ENCODE measurements at regions not wholly inside any gene's neighbourhood (a gene's known extent, or its start where the extent isn't known, plus 50 kb on each side); places are given as distances from the start of the nearest gene placed in this dataset.
A peak's percentile ranks its signal among the peaks of the same experiment; 100 is the strongest.
"Not testable (repeated sequence)": the region's sequence is repeated elsewhere in the genome, so short reads cannot be mapped to it uniquely, and the experiment has no call there.

- ATAC-seq (ENCODE audit: poor library complexity); intact Hi-C loops (cut with DNase I): not testable (repeated sequence)
- peak; percentile 6 for DNase-seq
Observed at GRCh38 chr14:105746800-105747502, 220.6 kb downstream of the TMEM121 start.

DNA sequence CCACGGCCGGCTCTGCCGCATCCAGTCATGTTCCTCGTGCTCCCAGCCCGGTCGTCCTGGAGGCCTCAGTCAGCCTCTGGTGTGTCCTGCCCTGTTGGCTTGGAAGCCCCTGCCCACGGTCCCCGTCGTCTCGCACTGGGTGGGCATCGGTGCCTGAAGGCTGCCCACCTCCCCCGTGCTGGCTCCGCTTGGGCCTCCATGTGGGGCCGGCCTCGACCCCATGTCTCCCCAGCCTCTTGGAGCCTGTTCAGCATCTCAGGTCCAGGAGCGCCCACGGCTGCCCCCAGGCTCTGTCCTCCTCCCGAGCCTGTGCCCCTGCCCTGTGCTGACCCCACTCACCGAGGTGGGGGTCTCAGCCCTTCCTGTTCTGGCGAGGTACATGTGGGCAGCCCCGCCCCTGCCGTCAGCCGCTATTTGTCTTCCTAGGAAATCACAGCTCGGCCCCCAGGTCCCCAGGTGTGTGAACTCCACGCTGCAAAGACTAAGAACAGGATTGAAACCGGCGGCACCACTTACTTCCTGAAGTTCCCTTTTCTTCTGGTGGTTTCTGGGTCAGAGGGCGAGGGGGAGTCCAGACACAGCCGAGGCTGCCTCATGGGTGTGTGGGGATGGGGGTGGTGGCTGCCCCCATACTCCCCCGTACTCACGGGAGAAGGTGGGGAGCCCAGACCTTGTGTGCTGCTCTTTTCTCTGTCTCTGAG lies 221.3 kb downstream of the TMEM121 start:
- DNase-seq, result peak; percentile 44
- intact Hi-C loops (cut with DNase I); ATAC-seq (ENCODE audit: poor library complexity): not testable (repeated sequence)

DNA sequence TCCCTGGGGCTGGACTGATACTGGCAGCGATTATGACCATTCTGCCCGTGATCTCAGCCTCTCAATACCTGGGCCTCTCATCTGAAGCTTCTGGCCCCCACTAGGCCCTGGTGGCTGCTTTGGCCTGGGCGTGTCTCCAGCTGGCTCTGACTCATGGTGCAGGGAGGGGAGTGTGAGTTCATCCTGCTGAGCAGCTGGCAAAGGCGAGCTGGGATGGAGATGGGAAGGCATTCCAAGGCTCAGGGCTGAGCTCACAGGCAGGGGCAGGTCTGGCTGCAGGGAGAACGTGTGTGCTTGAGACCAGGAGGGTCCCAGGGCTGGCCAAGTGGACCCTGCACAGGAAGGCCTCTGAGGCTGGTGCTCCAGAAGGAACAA lies 221.8 kb downstream of the TMEM121 start:
- ATAC-seq (ENCODE audit: poor library complexity) (peak; percentile 74), DNase-seq (peak; percentile 56)
- intact Hi-C loops (cut with DNase I), result no loop called here

DNA sequence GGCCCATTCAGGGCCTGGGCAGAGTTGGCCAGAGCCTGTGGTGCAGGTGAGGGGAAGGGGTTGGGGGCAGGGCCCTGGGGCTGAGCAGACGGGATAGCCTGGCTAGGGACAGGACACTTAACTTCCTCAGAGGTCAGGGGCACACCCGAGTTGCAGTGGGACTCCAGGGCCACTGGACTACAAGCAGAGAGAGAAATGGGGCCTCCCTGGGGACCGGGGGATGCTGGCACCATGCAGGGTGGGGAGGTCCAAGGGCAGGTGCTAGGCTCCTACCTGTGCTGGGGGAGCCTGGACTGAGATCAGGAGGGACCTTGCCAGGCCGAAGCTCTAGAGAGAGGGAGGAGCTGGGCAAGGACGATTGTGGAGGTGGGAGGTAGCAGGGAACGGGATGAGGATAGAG lies 222.3 kb downstream of the TMEM121 start:
- intact Hi-C loops (cut with DNase I); ATAC-seq (ENCODE audit: poor library complexity): not testable (repeated sequence)
- peak; percentile 20 for DNase-seq

GRCh38 chr14:105749870-105750541 lies 223.6 kb downstream of the TMEM121 start:
- DNase-seq, result peak; percentile 13
- intact Hi-C loops (cut with DNase I); ATAC-seq (ENCODE audit: poor library complexity): not testable (repeated sequence)

DNA sequence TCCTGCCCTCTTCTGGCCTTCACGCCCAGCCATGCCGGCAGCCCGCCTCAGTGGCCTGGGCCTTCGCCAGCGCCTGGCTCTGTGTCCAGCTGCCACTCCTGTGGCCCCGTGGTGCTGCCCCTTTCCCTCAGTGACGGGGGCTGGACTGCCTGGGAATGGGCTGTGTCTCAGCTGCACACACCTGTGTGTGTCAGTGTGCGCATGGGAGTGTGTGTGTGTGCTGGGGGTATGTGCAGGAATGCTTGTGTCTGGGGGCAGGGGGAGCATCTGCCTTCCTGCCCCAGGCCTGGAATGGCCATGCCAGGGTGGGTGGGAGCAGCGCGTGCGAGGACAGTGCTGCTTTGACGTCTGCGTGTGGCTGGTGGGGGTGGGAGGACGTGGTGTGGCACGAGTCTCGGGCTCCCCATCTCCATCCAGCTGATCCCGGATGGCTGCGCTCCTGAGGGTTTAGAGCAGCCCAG lies 224.9 kb downstream of the TMEM121 start:
- peak; percentile 20 for DNase-seq
- intact Hi-C loops (cut with DNase I); ATAC-seq (ENCODE audit: poor library complexity): not testable (repeated sequence)

DNA sequence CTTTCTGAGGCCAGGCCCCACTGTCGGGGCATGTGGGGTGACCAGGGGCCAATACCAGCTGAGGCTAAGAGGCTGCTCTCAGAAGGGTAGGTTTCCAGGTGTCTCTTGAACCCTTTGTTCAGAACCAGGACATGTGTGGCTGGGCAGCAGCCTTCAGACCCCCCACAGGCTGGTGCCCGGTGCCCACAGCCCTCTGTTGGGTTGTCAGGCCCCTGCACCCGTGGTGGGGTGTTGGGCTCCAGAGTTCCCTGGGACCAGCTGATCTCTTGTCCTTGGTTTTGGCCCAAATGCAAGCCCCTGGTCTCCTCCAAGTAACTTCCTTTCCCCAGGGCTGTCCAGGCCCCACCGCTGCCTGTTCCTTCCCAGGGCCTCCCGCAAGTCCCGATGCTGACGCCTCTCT lies 226.0 kb downstream of the TMEM121 start:
- ATAC-seq (ENCODE audit: poor library complexity); intact Hi-C loops (cut with DNase I): not testable (repeated sequence)
- DNase-seq, result peak; percentile 19

GRCh38 chr14:105760691-105761344 lies 234.4 kb downstream of the TMEM121 start:
- intact Hi-C loops (cut with DNase I), result no loop called here
- DNase-seq, result no peak
- no peak for ATAC-seq (ENCODE audit: poor library complexity)

GRCh38 chr14:105761345-105761740 lies 235.0 kb downstream of the TMEM121 start:
- intact Hi-C loops (cut with DNase I); ATAC-seq (ENCODE audit: poor library complexity); DNase-seq: not testable (repeated sequence)

GRCh38 chr14:105761842-105762241 lies 235.5 kb downstream of the TMEM121 start:
- intact Hi-C loops (cut with DNase I), result no loop called here
- DNase-seq, result no peak
- ATAC-seq (ENCODE audit: poor library complexity), result no peak

- DNase-seq; ATAC-seq (ENCODE audit: poor library complexity); intact Hi-C loops (cut with DNase I): not testable (repeated sequence)
Observed at GRCh38 chr14:105762262-105762661, 235.9 kb downstream of the TMEM121 start.

DNA sequence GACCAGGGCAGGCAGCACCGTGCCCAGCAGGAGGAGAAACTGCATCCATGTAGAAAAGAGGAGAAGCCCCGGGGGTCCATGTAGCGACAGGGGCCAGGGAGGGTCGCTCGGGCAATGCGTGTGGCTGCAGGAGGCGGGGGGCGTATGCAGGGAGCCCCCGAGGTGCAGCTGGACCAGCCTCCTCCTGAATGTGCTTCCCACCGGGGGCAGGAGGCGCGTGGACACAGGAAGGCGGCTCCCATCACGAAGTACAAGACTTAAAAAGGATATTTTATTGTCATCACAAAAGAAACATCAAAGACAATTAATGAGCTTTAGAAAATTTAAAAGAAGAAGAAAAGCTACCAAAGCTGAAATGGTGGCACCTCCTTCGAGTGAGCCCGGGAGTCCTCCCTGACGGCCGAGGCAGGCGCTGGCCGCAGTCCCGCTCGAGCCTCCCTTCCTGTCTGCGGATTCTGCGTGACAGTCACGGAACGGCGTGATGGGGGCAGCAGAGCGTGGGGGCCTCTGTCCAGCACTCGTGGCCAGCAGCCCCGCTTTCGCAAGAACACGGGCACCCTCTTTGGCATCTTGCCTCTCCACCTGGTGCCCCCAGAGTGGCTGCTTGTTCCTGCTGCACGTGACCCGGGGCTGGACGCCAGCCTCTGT lies 238.0 kb downstream of the TMEM121 start:
- intact Hi-C loops (cut with DNase I); ATAC-seq (ENCODE audit: poor library complexity); DNase-seq: not testable (repeated sequence)

- DNase-seq, result peak; percentile 66
- ATAC-seq (ENCODE audit: poor library complexity); intact Hi-C loops (cut with DNase I): not testable (repeated sequence)
Observed at GRCh38 chr14:105765072-105765825, 238.9 kb downstream of the TMEM121 start.

- DNase-seq, result no peak
- no peak for ATAC-seq (ENCODE audit: poor library complexity)
- intact Hi-C loops (cut with DNase I), result no loop called here
Observed at GRCh38 chr14:105765893-105766614, 239.7 kb downstream of the TMEM121 start.

GRCh38 chr14:105767315-105767714 lies 240.9 kb downstream of the TMEM121 start:
- no peak for DNase-seq
- no peak for ATAC-seq (ENCODE audit: poor library complexity)
- intact Hi-C loops (cut with DNase I), result no loop called here

DNA sequence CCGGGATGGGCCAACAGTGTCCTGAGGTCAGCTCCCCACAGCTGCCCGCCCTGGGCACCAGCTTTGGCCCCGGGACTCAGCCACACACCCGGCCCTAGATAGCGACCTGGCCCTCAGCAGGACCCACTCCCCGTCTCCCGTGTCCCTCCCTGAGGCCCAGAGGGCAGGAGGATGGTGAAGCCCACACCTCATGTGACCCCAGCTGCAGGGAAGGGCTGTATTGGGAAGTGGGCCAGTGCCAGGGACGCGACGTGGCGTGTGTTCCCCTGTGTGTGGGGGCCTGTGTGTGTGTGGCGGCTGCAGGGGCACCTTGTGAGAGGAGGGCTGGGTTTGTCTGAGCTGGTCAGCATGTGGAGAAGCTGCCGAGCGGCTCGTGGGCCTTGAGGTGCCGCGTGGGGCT lies 241.7 kb downstream of the TMEM121 start:
- intact Hi-C loops (cut with DNase I); ATAC-seq (ENCODE audit: poor library complexity); DNase-seq: not testable (repeated sequence)

- DNase-seq; intact Hi-C loops (cut with DNase I); ATAC-seq (ENCODE audit: poor library complexity): not testable (repeated sequence)
Observed at GRCh38 chr14:105769061-105769730, 242.8 kb downstream of the TMEM121 start.

All from Right ventricle myocardium superior (tissue), 1 donor.